A549 (cell line): ENCODE measurements at regions not wholly inside any gene's neighbourhood (a gene's known extent, or its start where the extent isn't known, plus 50 kb on each side); places are given as distances from the start of the nearest gene placed in this dataset.

ENCODE experiments used
- ATAC-seq, 2 experiments: fragments of 200-7000 bp in 1 of 2; fragments of >200 bp in 1 of 2; cut with Nextera tagmentation in 1 of 2; cut with Tn5 transposase in 1 of 2; 3 replicates each; pipeline versions ENCODE4 v1.8.0 to v1.9.1; 2018 to 2020; ENCODE audit warnings: mild to moderate bottlenecking in 1 of 2, moderate library complexity in 1 of 2
- CTCF ChIA-PET: fragments of 300-600 bp; sonication (Branson Sonifier 250); formaldehyde crosslinking; extraction: SDS; loops from one replicate; lab custom pipeline; 2021; ENCODE audit warnings: antibody characterized with exemption, inconsistent platforms; lab: Yijun Ruan, JAX
- POLR2A ChIA-PET: fragments of 350-600 bp; formaldehyde crosslinking; extraction: SDS; loops from one replicate; lab custom pipeline; 2021; ENCODE audit warnings: antibody characterized with exemption, inconsistent platforms; lab: Yijun Ruan, JAX
- DNase-seq, 2 experiments: peaks; one replicate each; pipeline versions ENCODE4 v3.0.0 to v3.0.0-alpha.2; 2011 to 2016; ENCODE audit warnings: low read depth in 1 of 2, low spot score in 1 of 2
- FAIRE-seq: peaks from 2 replicates; lab custom pipeline; 2011; peaks lifted over from hg19 to GRCh38; lab: Jason Lieb, UNC
- H3K27ac ChIP-seq, 2 experiments: fragments of >200 bp; sonication (Bioruptor Twin); formaldehyde crosslinking; 3 replicates each; pipeline ENCODE4 v1.5.1; 2016 to 2017
- H3K4me1 ChIP-seq: fragments of >200 bp; sonication (Bioruptor Twin); formaldehyde crosslinking; 3 replicates; pipeline ENCODE4 v1.6.1; 2016
- H3K4me2 ChIP-seq: fragments of >200 bp; sonication (Bioruptor Twin); formaldehyde crosslinking; 3 replicates; pipeline ENCODE4 v1.6.1; 2016
- H3K4me3 ChIP-seq: fragments of >200 bp; sonication (Bioruptor Twin); formaldehyde crosslinking; 3 replicates; pipeline ENCODE4 v1.5.1; 2016
- H3K9me3 ChIP-seq: fragments of >200 bp; sonication (Bioruptor Twin); formaldehyde crosslinking; 3 replicates; pipeline ENCODE4 v1.6.1; 2016
- BHLHE40 ChIP-seq: IDR thresholded peaks from 2 replicates; pipeline ENCODE4 v1.6.1; 2012; ENCODE audit warnings: low read depth, low read length, inconsistent platforms
- CBX2 ChIP-seq: fragments of 200-600 bp; sonication (generic); IDR thresholded peaks from 2 replicates; pipeline ENCODE4 v1.6.1; 2016; ENCODE audit warnings: low read depth, mild to moderate bottlenecking, borderline replicate concordance
- CBX8 ChIP-seq: fragments of 200-600 bp; sonication (generic); IDR thresholded peaks from 2 replicates; pipeline ENCODE4 v1.6.1; 2016
- CEBPB ChIP-seq, 2 experiments: fragments of >200 bp in 1 of 2; sonication (Bioruptor Twin) in 1 of 2; formaldehyde crosslinking in 1 of 2; IDR thresholded peaks; 2 replicates each; pipeline ENCODE4 v1.6.1; 2012 to 2016
- EHF ChIP-seq: fragments of 250-450 bp; sonication (Bioruptor Pico); IDR thresholded peaks from 2 replicates; pipeline ENCODE4 v1.5.0; 2020; ENCODE audit warnings: mild to moderate bottlenecking
- FOSB ChIP-seq: fragments of 250-450 bp; sonication (Bioruptor Pico); IDR thresholded peaks from 2 replicates; pipeline ENCODE4 v1.5.0; 2020; ENCODE audit warnings: mild to moderate bottlenecking, moderate library complexity
- FOSL2 ChIP-seq, 2 experiments: fragments of 450-650 bp in 1 of 2; fragments of >200 bp in 1 of 2; sonication (Bioruptor Twin) in 1 of 2; formaldehyde crosslinking; IDR thresholded peaks; 2 replicates each; pipeline versions ENCODE4 v1.5.0 to v1.6.1; 2016 to 2020; ENCODE audit warnings: mild to moderate bottlenecking in 1 of 2, moderate library complexity in 1 of 2
- FOXS1 ChIP-seq: fragments of 250-450 bp; sonication (Bioruptor Pico); IDR thresholded peaks from 2 replicates; pipeline ENCODE4 v1.5.0; 2020; ENCODE audit warnings: mild to moderate bottlenecking, moderate library complexity
- GATA3 ChIP-seq: IDR thresholded peaks from 2 replicates; pipeline ENCODE4 v1.6.1; 2012; ENCODE audit warnings: borderline replicate concordance
- HDAC2 ChIP-seq: fragments of 200-600 bp; sonication (generic); IDR thresholded peaks from 2 replicates; pipeline ENCODE4 v1.6.1; 2016
- HES2 ChIP-seq: fragments of >200 bp; sonication (Bioruptor Twin); formaldehyde crosslinking; IDR thresholded peaks from 2 replicates; pipeline ENCODE4 v1.6.1; 2016
- HOXA7 ChIP-seq: fragments of 250-450 bp; sonication (Bioruptor Pico); IDR thresholded peaks from 2 replicates; pipeline ENCODE4 v1.5.0; 2020; ENCODE audit warnings: mild to moderate bottlenecking, moderate library complexity
- JUN ChIP-seq, 2 experiments: fragments of >200 bp; sonication (Bioruptor Twin); formaldehyde crosslinking; IDR thresholded peaks; 2 replicates in 1 of 2; 3 replicates in 1 of 2; pipeline ENCODE4 v1.6.1; 2016 to 2017
- JUNB ChIP-seq: fragments of >200 bp; sonication (Bioruptor Twin); formaldehyde crosslinking; IDR thresholded peaks from 2 replicates; pipeline ENCODE4 v1.6.1; 2016
- MAZ ChIP-seq: fragments of 150-350 bp; IDR thresholded peaks from 2 replicates; pipeline ENCODE4 v1.6.1; 2014; ENCODE audit warnings: antibody characterized with exemption, low read depth, low read length, borderline replicate concordance
- MYC ChIP-seq: IDR thresholded peaks from 2 replicates; pipeline ENCODE4 v1.6.1; 2012; ENCODE audit warnings: mild to moderate bottlenecking, inconsistent platforms, low read length, improper control_type of control experiment, borderline replicate concordance
- NFE2L2 ChIP-seq: fragments of 150-350 bp; conservative IDR thresholded peaks from 2 replicates; pipeline ENCODE4 v1.6.1; 2014; ENCODE audit warnings: low read length
- NPAS2 ChIP-seq: fragments of 250-450 bp; sonication (Bioruptor Pico); IDR thresholded peaks from 2 replicates; pipeline ENCODE4 v1.8.0; 2022; ENCODE audit warnings: mild to moderate bottlenecking, moderate library complexity, borderline replicate concordance
- POLR2AphosphoS2 ChIP-seq: conservative IDR thresholded peaks from 2 replicates; pipeline ENCODE4 v1.6.1; 2012; ENCODE audit warnings: low read length, improper control_type of control experiment, inconsistent platforms
- RFX5 ChIP-seq: fragments of 450-650 bp; IDR thresholded peaks from 2 replicates; pipeline ENCODE4 v1.7.1; 2014; ENCODE audit warnings: antibody characterized with exemption, mild to moderate bottlenecking, moderate library complexity
- RNF2 ChIP-seq: fragments of 200-600 bp; sonication (generic); IDR thresholded peaks from 2 replicates; pipeline ENCODE4 v1.6.1; 2016; ENCODE audit warnings: low read depth, mild to moderate bottlenecking, antibody characterized with exemption, moderate library complexity, borderline replicate concordance
- SMC3 ChIP-seq: fragments of >200 bp; sonication (Bioruptor Twin); formaldehyde crosslinking; IDR thresholded peaks from 3 replicates; pipeline ENCODE4 v1.6.1; 2018; ENCODE audit warnings: inconsistent platforms
- TP53 ChIP-seq: fragments of 250-450 bp; sonication (Bioruptor Pico); IDR thresholded peaks from 2 replicates; pipeline ENCODE4 v1.5.0; 2021; ENCODE audit warnings: mild to moderate bottlenecking, moderate library complexity
- USF2 ChIP-seq: fragments of 450-650 bp; IDR thresholded peaks from 2 replicates; pipeline ENCODE4 v1.6.1; 2014; ENCODE audit warnings: antibody characterized with exemption
- ZC3H11A ChIP-seq: fragments of 450-650 bp; IDR thresholded peaks from 2 replicates; pipeline ENCODE4 v1.6.1; 2014; ENCODE audit warnings: antibody characterized with exemption, mild to moderate bottlenecking
- ZNF302 ChIP-seq: fragments of 250-450 bp; sonication (Bioruptor Pico); IDR thresholded peaks from 2 replicates; pipeline ENCODE4 v1.9.0; 2021; ENCODE audit warnings: inconsistent platforms, mild to moderate bottlenecking, moderate library complexity
- ZSCAN20 ChIP-seq: fragments of 250-450 bp; sonication (Bioruptor Pico); IDR thresholded peaks from 2 replicates; pipeline ENCODE4 v1.8.0; 2022; ENCODE audit warnings: mild to moderate bottlenecking, moderate library complexity
- WGBS: methylation state at CpG from one replicate; pipeline ENCODE4 v1.1.6; 2017; ENCODE audit errors: missing lambda C conversion rate; 5-methylcytosine and 5-hydroxymethylcytosine counted together
- TF ChIP-seq, protein P1 (sequence below): fragments of 150-350 bp; IDR thresholded peaks from 2 replicates; pipeline ENCODE4 v1.6.1; 2014; ENCODE audit warnings: low read depth, mild to moderate bottlenecking, low read length

- Histone ChIP-seq H3K4me2 (no peak overlapping the region), H3K4me3 (no peak overlapping the region), H3K27ac (no peak overlapping the region), H3K4me1 (no peaks in the 10 kb centered on the region), H3K9me3 (no peaks in the 10 kb centered on the region)
- ATAC-seq = no peak
- no peak for DNase-seq
- 19% methylated on average over 2 of the region's 2 CpGs for WGBS
- POLR2A ChIA-PET = no interaction called here
- CTCF ChIA-PET = no interaction called here
- TF ChIP-seq MAZ (no peak), JUN (IDR thresholded peaks at IDR 0.05) (no peak), FOXS1 (CRISPR knock-in tag) (no peak), HES2 (no peak), CEBPB (IDR thresholded peaks at IDR 0.05) (no peak), CBX2 (no peak), RFX5 (no peak), MYC (no peak), TP53 (CRISPR knock-in tag) (no peak), NPAS2 (CRISPR knock-in tag) (no peak), SMC3 (no peak), ZNF302 (CRISPR knock-in tag) (no peak), RNF2 (no peak), EHF (CRISPR knock-in tag) (no peak), HOXA7 (CRISPR knock-in tag) (no peak), HDAC2 (no peak), FOSL2 (IDR thresholded peaks at IDR 0.05) (no peak), FOSL2 (CRISPR knock-in tag; IDR thresholded peaks at IDR 0.05) (no peak)
- TF ChIP-seq, protein P1, sequence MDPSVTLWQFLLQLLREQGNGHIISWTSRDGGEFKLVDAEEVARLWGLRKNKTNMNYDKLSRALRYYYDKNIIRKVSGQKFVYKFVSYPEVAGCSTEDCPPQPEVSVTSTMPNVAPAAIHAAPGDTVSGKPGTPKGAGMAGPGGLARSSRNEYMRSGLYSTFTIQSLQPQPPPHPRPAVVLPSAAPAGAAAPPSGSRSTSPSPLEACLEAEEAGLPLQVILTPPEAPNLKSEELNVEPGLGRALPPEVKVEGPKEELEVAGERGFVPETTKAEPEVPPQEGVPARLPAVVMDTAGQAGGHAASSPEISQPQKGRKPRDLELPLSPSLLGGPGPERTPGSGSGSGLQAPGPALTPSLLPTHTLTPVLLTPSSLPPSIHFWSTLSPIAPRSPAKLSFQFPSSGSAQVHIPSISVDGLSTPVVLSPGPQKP = no peak
- FAIRE-seq = no peak
Measured at GRCh38 chr6:130535242-130535641, 169.4 kb downstream of the TMEM200A start.

DNA sequence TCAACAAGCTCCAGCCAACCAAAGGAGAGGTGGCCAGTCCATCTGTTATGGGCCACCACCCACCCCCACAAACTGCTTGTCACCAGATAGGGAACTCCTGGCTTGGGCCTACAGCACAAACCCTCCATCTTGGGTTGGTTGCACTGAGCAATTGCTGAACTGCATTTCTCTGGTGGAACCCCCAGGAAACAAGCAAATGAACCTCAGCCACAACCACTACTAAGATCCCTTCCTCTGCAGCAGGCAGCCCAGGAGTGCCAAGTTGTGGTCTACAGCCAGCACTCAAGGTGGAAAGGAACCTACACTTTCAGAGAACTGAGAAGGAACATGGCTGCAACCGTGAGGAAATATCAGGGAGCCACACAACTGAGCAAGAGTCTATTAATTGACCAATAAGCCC lies 171.6 kb downstream of the TMEM200A start:
- ATAC-seq = no peak
- H3K4me2 ChIP-seq = no peak overlapping the region
- POLR2A ChIA-PET = no interaction called here
- no peak overlapping the region for H3K27ac ChIP-seq
- H3K9me3 ChIP-seq = no peaks in the 10 kb centered on the region
- no peaks in the 10 kb centered on the region for H3K4me1 ChIP-seq
- no peak for DNase-seq
- H3K4me3 ChIP-seq = no peak overlapping the region
- 0% methylated on average over 1 of the region's 1 CpG for WGBS
- CTCF ChIA-PET = no interaction called here
- no peak for FAIRE-seq
- TF ChIP-seq USF2 (no peak), ZSCAN20 (no peak), BHLHE40 (no peak), ZC3H11A (no peak), NFE2L2 (no peak), HDAC2 (no peak), CBX8 (no peak), FOSB (CRISPR knock-in tag) (no peak), POLR2AphosphoS2 (no peak), TP53 (CRISPR knock-in tag) (no peak), HOXA7 (CRISPR knock-in tag) (no peak), HES2 (no peak), JUNB (no peak), GATA3 (no peak)
